H1 (cell line): ENCODE measurements at regions not wholly inside any gene's neighbourhood (a gene's known extent, or its start where the extent isn't known, plus 50 kb on each side); places are given as distances from the start of the nearest gene placed in this dataset.

ENCODE experiments used
- CTCF ChIA-PET: fragments of 300-600 bp; sonication (Branson Sonifier 250); formaldehyde crosslinking; loops from one replicate; lab custom pipeline; 2021; ENCODE audit not compliant: partially characterized antibody; lab: Charles Lee
- POLR2A ChIA-PET: fragments of 300-600 bp; sonication (Branson Sonifier 250); formaldehyde crosslinking; loops from one replicate; lab custom pipeline; 2021; ENCODE audit warnings: inconsistent platforms; ENCODE audit not compliant: partially characterized antibody; lab: Charles Lee
- DNase-seq, 2 experiments: peaks; one replicate each; pipeline versions ENCODE4 v3.0.0 to v3.0.0-alpha.2; 2010 to 2022; ENCODE audit warnings: low spot score in 2 of 2, low read depth in 1 of 2, mixed read lengths in 1 of 2
- FAIRE-seq: peaks from 2 replicates; lab custom pipeline; 2011; peaks lifted over from hg19 to GRCh38; lab: Jason Lieb, UNC
- H2AFZ ChIP-seq: 2 replicates; pipeline ENCODE4 v1.8.1; 2012; ENCODE audit warnings: low read length, inconsistent platforms
- H2AK5ac ChIP-seq: 2 replicates; pipeline ENCODE4 v1.6.1; 2013; ENCODE audit warnings: low read depth, low read length
- H2BK120ac ChIP-seq: replicated peaks from 2 replicates; pipeline ENCODE3; 2013; ENCODE audit warnings: low read depth, low read length, inconsistent platforms
- H2BK12ac ChIP-seq: 2 replicates; pipeline ENCODE4 v1.6.1; 2013; ENCODE audit warnings: low read depth, low read length
- H2BK15ac ChIP-seq: 2 replicates; pipeline ENCODE4 v1.6.1; 2013; ENCODE audit warnings: low read length
- H2BK20ac ChIP-seq: 2 replicates; pipeline ENCODE4 v1.6.1; 2013; ENCODE audit warnings: low read length
- H2BK5ac ChIP-seq: 2 replicates; pipeline ENCODE4 v1.6.1; 2013; ENCODE audit warnings: low read depth, low read length
- H3K14ac ChIP-seq: 2 replicates; pipeline ENCODE4 v1.6.1; 2013; ENCODE audit warnings: inconsistent platforms; ENCODE audit not compliant: insufficient read length
- H3K18ac ChIP-seq: 2 replicates; pipeline ENCODE4 v1.6.1; 2013; ENCODE audit warnings: low read length; ENCODE audit errors: extremely low read depth
- H3K23ac ChIP-seq: 2 replicates; pipeline ENCODE4 v1.6.1; 2013; ENCODE audit warnings: inconsistent platforms; ENCODE audit not compliant: insufficient read length
- H3K23me2 ChIP-seq: 2 replicates; pipeline ENCODE4 v1.6.1; 2013; ENCODE audit warnings: low read depth, low read length
- H3K27ac ChIP-seq: 2 replicates; pipeline ENCODE4 v1.6.1; 2011; ENCODE audit warnings: low read depth, low read length, inconsistent platforms
- H3K27me3 ChIP-seq, 4 experiments: replicated peaks in 1 of 4; 1 replicate in 1 of 4; 2 replicates in 3 of 4; pipeline versions ENCODE4 v1.6.1 to v1.8.1; 2011 to 2013; ENCODE audit warnings: low read length in 3 of 4, mild to moderate bottlenecking in 3 of 4, inconsistent platforms in 2 of 4, mixed read lengths in 2 of 4, moderate library complexity in 1 of 4; ENCODE audit not compliant: control insufficient read depth in 3 of 4, insufficient read depth in 3 of 4; ENCODE audit errors: extremely low read depth in 1 of 4
- H3K36me3 ChIP-seq, 4 experiments: 2 replicates each; pipeline versions ENCODE4 v1.6.1 to v1.8.1; 2011 to 2013; ENCODE audit warnings: mild to moderate bottlenecking in 4 of 4, low read length in 3 of 4, moderate library complexity in 2 of 4, control low read depth in 1 of 4, inconsistent platforms in 1 of 4; ENCODE audit not compliant: insufficient read depth in 4 of 4, control insufficient read depth in 2 of 4
- H3K4ac ChIP-seq: replicated peaks from 2 replicates; pipeline ENCODE3; 2013; ENCODE audit warnings: low read length, low read depth, mixed read lengths, inconsistent platforms; ENCODE audit not compliant: insufficient read length
- H3K4me1 ChIP-seq, 4 experiments: replicated peaks in 1 of 4; 1 replicate in 1 of 4; 2 replicates in 3 of 4; pipeline versions ENCODE4 v1.6.1 to v1.8.1; 2011 to 2013; ENCODE audit warnings: low read length in 3 of 4, inconsistent platforms in 2 of 4, mixed read lengths in 1 of 4; ENCODE audit not compliant: insufficient read depth in 4 of 4, control insufficient read depth in 3 of 4
- H3K4me2 ChIP-seq, 2 experiments: 2 replicates each; pipeline versions ENCODE4 v1.6.1 to v1.8.1; 2011 to 2013; ENCODE audit warnings: low read depth in 2 of 2, low read length in 2 of 2, control low read depth in 1 of 2, inconsistent platforms in 1 of 2, mild to moderate bottlenecking in 1 of 2; ENCODE audit not compliant: insufficient read depth in 1 of 2
- H3K4me3 ChIP-seq, 4 experiments: fragments of 200-600, 300-600 bp in 1 of 4; sonication (generic), shearing (Covaris generic), sonication (Bioruptor Twin) in 1 of 4; 2 replicates each; pipeline versions ENCODE4 v1.5.1 to v1.8.1; 2011 to 2016; ENCODE audit warnings: low read length in 4 of 4, low read depth in 3 of 4, control low read depth in 2 of 4, inconsistent platforms in 2 of 4, mild to moderate bottlenecking in 2 of 4, mixed read lengths in 1 of 4, moderate library complexity in 1 of 4; ENCODE audit not compliant: insufficient read depth in 2 of 4; ENCODE audit errors: extremely low read depth in 1 of 4
- H3K56ac ChIP-seq: replicated peaks from 2 replicates; pipeline ENCODE3; 2013; ENCODE audit warnings: low read depth, mild to moderate bottlenecking, mixed read lengths, low read length, inconsistent platforms; ENCODE audit not compliant: insufficient read length
- H3K79me1 ChIP-seq: 2 replicates; pipeline ENCODE4 v1.6.1; 2013; ENCODE audit warnings: low read depth, low read length, control low read depth
- H3K79me2 ChIP-seq, 2 experiments: 2 replicates each; pipeline versions ENCODE4 v1.6.1 to v1.8.1; 2012 to 2013; ENCODE audit warnings: low read length in 2 of 2, mild to moderate bottlenecking in 2 of 2, inconsistent platforms in 1 of 2; ENCODE audit not compliant: insufficient read depth in 2 of 2, control insufficient read depth in 1 of 2
- H3K9ac ChIP-seq, 4 experiments: replicated peaks in 1 of 4; 1 replicate in 1 of 4; 2 replicates in 3 of 4; pipeline versions ENCODE4 v1.6.1 to v1.8.1; 2011 to 2013; ENCODE audit warnings: low read depth in 3 of 4, low read length in 3 of 4, control low read depth in 2 of 4, mild to moderate bottlenecking in 2 of 4, moderate library complexity in 2 of 4, inconsistent platforms in 1 of 4; ENCODE audit errors: extremely low read depth in 1 of 4
- H3K9me3 ChIP-seq, 2 experiments: 2 replicates each; pipeline versions ENCODE4 v1.6.1 to v1.8.1; 2012 to 2013; ENCODE audit warnings: mild to moderate bottlenecking in 2 of 2, moderate library complexity in 2 of 2, control low read depth in 1 of 2, inconsistent platforms in 1 of 2, low read depth in 1 of 2, low read length in 1 of 2, mixed read lengths in 1 of 2; ENCODE audit not compliant: insufficient read depth in 2 of 2
- H4K20me1 ChIP-seq, 2 experiments: replicated peaks in 1 of 2; 2 replicates each; pipeline versions ENCODE3 to v1.8.1; 2011 to 2013; ENCODE audit warnings: inconsistent platforms in 2 of 2, low read length in 2 of 2, mild to moderate bottlenecking in 1 of 2; ENCODE audit not compliant: insufficient read depth in 2 of 2, control insufficient read depth in 1 of 2
- H4K5ac ChIP-seq: 2 replicates; pipeline ENCODE4 v1.6.1; 2013; ENCODE audit warnings: low read length, low read depth, mixed read lengths, inconsistent platforms; ENCODE audit not compliant: insufficient read length
- H4K8ac ChIP-seq: 2 replicates; pipeline ENCODE4 v1.8.0; 2013; ENCODE audit warnings: mild to moderate bottlenecking, moderate library complexity, low read length, inconsistent platforms; ENCODE audit not compliant: insufficient read depth; ENCODE audit errors: extremely low read depth
- H4K91ac ChIP-seq: replicated peaks from 2 replicates; pipeline ENCODE3; 2013; ENCODE audit warnings: low read length, mixed read lengths, inconsistent platforms; ENCODE audit not compliant: insufficient read length
- ASH2L ChIP-seq: fragments of 200-600, 300-600 bp; sonication (generic); IDR thresholded peaks from one replicate; pipeline ENCODE4 v1.7.1; 2017; ENCODE audit warnings: low read length
- BCL11A ChIP-seq, 2 experiments: IDR thresholded peaks; one replicate each; pipeline ENCODE4 v1.6.1; 2011; ENCODE audit warnings: low read depth in 2 of 2, low read length in 2 of 2, mild to moderate bottlenecking in 2 of 2
- KDM5A ChIP-seq: fragments of 200-600 bp; IDR thresholded peaks from 2 replicates; pipeline ENCODE4 v1.7.1; 2012; ENCODE audit warnings: mild to moderate bottlenecking, low read length, inconsistent platforms, mixed read lengths
- MAFK ChIP-seq: IDR thresholded peaks from 2 replicates; pipeline ENCODE4 v1.6.1; 2012; ENCODE audit warnings: low read depth, mild to moderate bottlenecking, improper control_type of control experiment, low read length
- RFX5 ChIP-seq: IDR thresholded peaks from 2 replicates; pipeline ENCODE4 v1.6.1; 2011; ENCODE audit warnings: low read depth, low read length, improper control_type of control experiment, borderline replicate concordance
- SIN3A ChIP-seq, 2 experiments: IDR thresholded peaks in 1 of 2; conservative IDR thresholded peaks in 1 of 2; 2 replicates each; pipeline ENCODE4 v1.6.1; 2011 to 2012; ENCODE audit warnings: low read length in 2 of 2, improper control_type of control experiment in 1 of 2, low read depth in 1 of 2, mild to moderate bottlenecking in 1 of 2
- SIX5 ChIP-seq: IDR thresholded peaks from 2 replicates; pipeline ENCODE4 v1.6.1; 2011; ENCODE audit warnings: mild to moderate bottlenecking, low read depth, low read length
- WGBS, 2 experiments: shearing (Covaris generic) in 1 of 2; methylation state at CpG; one replicate each; pipeline versions ENCODE4 v1.1.6 to v1.1.7; 2013 to 2015; ENCODE audit warnings: low lambda C conversion rate in 2 of 2, mixed read lengths in 2 of 2, inconsistent platforms in 1 of 2, low coverage in 1 of 2, missing lambda C conversion rate in 1 of 2; ENCODE audit not compliant: insufficient replicate concordance in 2 of 2, insufficient coverage in 1 of 2, insufficient read length in 1 of 2; ENCODE audit errors: extremely low coverage in 1 of 2, missing lambda C conversion rate in 1 of 2; 5-methylcytosine and 5-hydroxymethylcytosine counted together

DNA sequence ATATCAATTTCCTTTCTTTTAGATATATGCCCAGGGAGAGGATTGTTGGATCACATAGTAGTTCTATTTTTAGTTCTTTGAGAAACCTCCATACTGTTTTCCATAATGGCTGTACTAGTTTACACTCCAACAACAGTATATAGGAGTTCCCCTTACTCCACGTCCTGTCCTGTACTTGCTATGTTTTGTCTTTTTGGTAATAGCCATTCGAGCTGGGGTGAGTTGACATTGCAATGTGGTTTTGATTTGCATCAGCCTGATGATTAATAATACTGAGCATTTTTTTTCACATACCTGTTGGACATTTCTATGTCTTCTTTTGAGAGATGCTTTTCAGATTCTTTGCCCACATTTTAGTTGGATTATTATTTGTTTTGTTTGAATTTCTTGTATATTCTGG, 445.9 kb downstream of the NTRK2 start (continued):
- no peak for TF ChIP-seq RFX5

DNA sequence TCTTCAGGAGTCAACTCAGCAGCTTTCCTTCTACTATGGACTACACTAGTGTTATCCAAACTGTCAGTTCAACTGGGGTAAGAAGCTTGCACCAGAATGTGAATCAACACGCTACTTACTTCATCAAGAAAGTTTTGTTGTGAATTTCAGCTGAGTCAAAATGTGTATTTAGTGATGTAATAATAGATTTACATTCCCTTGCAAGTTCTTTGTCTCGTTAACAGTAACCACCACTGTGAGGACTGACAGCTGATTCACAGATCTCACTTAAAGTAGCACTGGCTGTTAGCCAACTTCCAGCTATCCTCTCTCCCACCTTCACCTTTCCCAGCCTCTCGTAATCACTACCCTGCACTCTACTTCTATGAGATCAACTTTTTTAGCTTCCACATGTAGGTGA, 445.3 kb downstream of the NTRK2 start:
- TF ChIP-seq SIX5 = no peak
- TF ChIP-seq BCL11A (IDR thresholded peaks at IDR 0.05; ENCODE audit: low read depth in 2 of 2, low read length in 2 of 2) = no peak
- TF ChIP-seq KDM5A = no peak
- no peak for TF ChIP-seq ASH2L
- TF ChIP-seq MAFK = no peak
- TF ChIP-seq SIN3A (conservative IDR thresholded peaks at IDR 0.05 in 1 of 2, IDR thresholded peaks at IDR 0.05 in 1 of 2; ENCODE audit: low read depth in 1 of 2, low read length in 2 of 2) = no peak
- no peak overlapping the region for H4K91ac ChIP-seq
- H4K20me1 ChIP-seq = no peaks in the 10 kb centered on the region
- H3K4me3 ChIP-seq = no peak overlapping the region
- no peak for DNase-seq
- H3K14ac ChIP-seq = no peak overlapping the region
- no peaks in the 10 kb centered on the region for H3K4me1 ChIP-seq
- H2BK5ac ChIP-seq = no peak overlapping the region
- 86% methylated on average over 3 of the region's 3 CpGs; no CpG with 5 or more reads in 1 of the 2 experiments for whole genome bisulfite sequencing, 2 experiments
- no peaks in the 10 kb centered on the region for H3K36me3 ChIP-seq
- no peaks in the 10 kb centered on the region; the same call in 1 of the 2 replicates for H3K23me2 ChIP-seq
- no peaks in the 10 kb centered on the region for H3K79me1 ChIP-seq
- no peak overlapping the region for H2BK120ac ChIP-seq
- H3K27ac ChIP-seq = no peak overlapping the region
- H3K9me3 ChIP-seq = no peaks in the 10 kb centered on the region
- H2BK15ac ChIP-seq = no peak overlapping the region
- H3K27me3 ChIP-seq = no peaks in the 10 kb centered on the region
- ChIA-PET POLR2A (no interaction called here), CTCF (interaction anchor here (1.0 kb wide), 1 partner anchor 144 kb away, joined by 3 read pairs; no protein-coding TSS in a partner anchor)
- no peak overlapping the region for H4K8ac ChIP-seq
- no peak overlapping the region for H3K4me2 ChIP-seq
- H3K4ac ChIP-seq = no peak overlapping the region
- no peak overlapping the region for H2AK5ac ChIP-seq
- no peak overlapping the region for H2BK20ac ChIP-seq
- no peak overlapping the region for H2BK12ac ChIP-seq
- H3K56ac ChIP-seq = no peak overlapping the region
- H2AFZ ChIP-seq = no peak overlapping the region
- no peaks in the 10 kb centered on the region for H3K79me2 ChIP-seq
- H3K23ac ChIP-seq = no peak overlapping the region
- no peak overlapping the region for H3K9ac ChIP-seq
- no peak for FAIRE-seq
- H4K5ac ChIP-seq = no peak overlapping the region
- no peak overlapping the region for H3K18ac ChIP-seq
